Mesenchymal stem cell (in vitro differentiated cells and primary cell): ENCODE measurements at regions not wholly inside any gene's neighbourhood (a gene's known extent, or its start where the extent isn't known, plus 50 kb on each side); places are given as distances from the start of the nearest gene placed in this dataset.

Experiments used
- DNase-seq: peaks from one replicate; pipeline ENCODE4 v3.0.0-alpha.2; 2013
- H2AFZ ChIP-seq: one replicate; pipeline ENCODE4 v1.6.1; 2013; ENCODE audit warnings: low read depth, mild to moderate bottlenecking, control low read depth, inconsistent platforms, low read length, moderate library complexity
- H2AK5ac ChIP-seq: 2 replicates; pipeline ENCODE4 v1.6.1; 2013; ENCODE audit warnings: low read length, moderate library complexity, mild to moderate bottlenecking, inconsistent platforms; ENCODE audit not compliant: severe bottlenecking
- H2BK120ac ChIP-seq: one replicate; pipeline ENCODE4 v1.6.1; 2013; ENCODE audit warnings: low read depth, mild to moderate bottlenecking, inconsistent platforms, low read length, moderate library complexity
- H2BK12ac ChIP-seq, 2 experiments: one replicate each; pipeline ENCODE4 v1.6.1; 2013; ENCODE audit warnings: inconsistent platforms in 2 of 2, low read length in 2 of 2, mild to moderate bottlenecking in 2 of 2, moderate library complexity in 2 of 2, control low read depth in 1 of 2
- H2BK15ac ChIP-seq: one replicate; pipeline ENCODE4 v1.6.1; 2013; ENCODE audit warnings: mild to moderate bottlenecking, low read depth, inconsistent platforms; ENCODE audit not compliant: poor library complexity, severe bottlenecking
- H2BK5ac ChIP-seq: 2 replicates; pipeline ENCODE4 v1.6.1; 2013; ENCODE audit warnings: low read depth, mild to moderate bottlenecking, low read length, control low read depth, inconsistent platforms; ENCODE audit not compliant: poor library complexity, severe bottlenecking
- H3K14ac ChIP-seq, 2 experiments: one replicate each; pipeline ENCODE4 v1.6.1; 2013; ENCODE audit warnings: inconsistent platforms in 2 of 2, low read length in 2 of 2, control low read depth in 1 of 2, mild to moderate bottlenecking in 1 of 2, moderate library complexity in 1 of 2
- H3K18ac ChIP-seq, 2 experiments: one replicate each; pipeline ENCODE4 v1.6.1; 2013; ENCODE audit warnings: inconsistent platforms in 2 of 2, low read length in 2 of 2, control low read depth in 1 of 2, low read depth in 1 of 2, mild to moderate bottlenecking in 1 of 2
- H3K23ac ChIP-seq, 2 experiments: one replicate each; pipeline ENCODE4 v1.6.1; 2013; ENCODE audit warnings: inconsistent platforms in 2 of 2, low read length in 2 of 2, mild to moderate bottlenecking in 2 of 2, moderate library complexity in 2 of 2, control low read depth in 1 of 2
- H3K27ac ChIP-seq: 2 replicates; pipeline ENCODE4 v1.5.1; 2013; ENCODE audit warnings: mild to moderate bottlenecking, moderate library complexity, low read length, control low read depth, inconsistent platforms; ENCODE audit not compliant: poor library complexity, severe bottlenecking
- H3K27me3 ChIP-seq, 2 experiments: 2 replicates each; pipeline versions ENCODE4 v1.6.1 to v1.7.0; 2013; ENCODE audit warnings: low read length in 2 of 2, mild to moderate bottlenecking in 2 of 2, moderate library complexity in 2 of 2, control low read depth in 1 of 2, inconsistent platforms in 1 of 2; ENCODE audit not compliant: control insufficient read depth in 1 of 2, insufficient read depth in 1 of 2
- H3K36me3 ChIP-seq, 2 experiments: 2 replicates each; pipeline versions ENCODE4 v1.6.1 to v1.7.0; 2013; ENCODE audit warnings: low read length in 2 of 2, control low read depth in 1 of 2, inconsistent platforms in 1 of 2, low read depth in 1 of 2, mild to moderate bottlenecking in 1 of 2; ENCODE audit not compliant: insufficient read depth in 2 of 2, control insufficient read depth in 1 of 2
- H3K4ac ChIP-seq, 2 experiments: one replicate each; pipeline ENCODE4 v1.6.1; 2013; ENCODE audit warnings: inconsistent platforms in 2 of 2, low read length in 2 of 2, mild to moderate bottlenecking in 2 of 2, moderate library complexity in 2 of 2, control low read depth in 1 of 2, low read depth in 1 of 2
- H3K4me1 ChIP-seq: 2 replicates; pipeline ENCODE4 v1.6.1; 2013; ENCODE audit warnings: low read depth, low read length, control low read depth; ENCODE audit not compliant: control insufficient read depth, insufficient read depth
- H3K4me2 ChIP-seq: 2 replicates; pipeline ENCODE4 v1.6.1; 2013; ENCODE audit warnings: low read length, mild to moderate bottlenecking, inconsistent platforms; ENCODE audit not compliant: poor library complexity, severe bottlenecking
- H3K4me3 ChIP-seq, 2 experiments: 2 replicates each; pipeline versions ENCODE4 v1.5.1 to v1.7.0; 2013; ENCODE audit warnings: low read length in 2 of 2, mild to moderate bottlenecking in 2 of 2, control low read depth in 1 of 2, low read depth in 1 of 2; ENCODE audit not compliant: insufficient read depth in 1 of 2
- H3K79me1 ChIP-seq: replicated peaks from 2 replicates; pipeline ENCODE4 v1.6.1; 2013; ENCODE audit warnings: mild to moderate bottlenecking, control low read depth, low read length, inconsistent platforms; ENCODE audit not compliant: poor library complexity, severe bottlenecking
- H3K9ac ChIP-seq: 2 replicates; pipeline ENCODE4 v1.7.0; 2013; ENCODE audit warnings: mild to moderate bottlenecking, low read length, moderate library complexity
- H3K9me3 ChIP-seq: 2 replicates; pipeline ENCODE4 v1.7.0; 2013; ENCODE audit warnings: mild to moderate bottlenecking, low read length; ENCODE audit not compliant: control insufficient read depth
- H4K8ac ChIP-seq: one replicate; pipeline ENCODE4 v1.6.1; 2013; ENCODE audit warnings: inconsistent platforms, mild to moderate bottlenecking, low read length, moderate library complexity
- H4K91ac ChIP-seq: one replicate; pipeline ENCODE4 v1.6.1; 2013; ENCODE audit warnings: mild to moderate bottlenecking, low read length, inconsistent platforms
- WGBS: methylation state at CpG from one replicate; pipeline ENCODE4 v1.1.7; 2013; ENCODE audit warnings: mixed read lengths; 5-methylcytosine and 5-hydroxymethylcytosine counted together

GRCh38 chr12:127742231-127742630, 524.7 kb upstream of the TMEM132C start:
- 86% methylated on average over 8 of the region's 8 CpGs for WGBS
- H3K9me3 ChIP-seq: no peaks in the 10 kb centered on the region

DNA sequence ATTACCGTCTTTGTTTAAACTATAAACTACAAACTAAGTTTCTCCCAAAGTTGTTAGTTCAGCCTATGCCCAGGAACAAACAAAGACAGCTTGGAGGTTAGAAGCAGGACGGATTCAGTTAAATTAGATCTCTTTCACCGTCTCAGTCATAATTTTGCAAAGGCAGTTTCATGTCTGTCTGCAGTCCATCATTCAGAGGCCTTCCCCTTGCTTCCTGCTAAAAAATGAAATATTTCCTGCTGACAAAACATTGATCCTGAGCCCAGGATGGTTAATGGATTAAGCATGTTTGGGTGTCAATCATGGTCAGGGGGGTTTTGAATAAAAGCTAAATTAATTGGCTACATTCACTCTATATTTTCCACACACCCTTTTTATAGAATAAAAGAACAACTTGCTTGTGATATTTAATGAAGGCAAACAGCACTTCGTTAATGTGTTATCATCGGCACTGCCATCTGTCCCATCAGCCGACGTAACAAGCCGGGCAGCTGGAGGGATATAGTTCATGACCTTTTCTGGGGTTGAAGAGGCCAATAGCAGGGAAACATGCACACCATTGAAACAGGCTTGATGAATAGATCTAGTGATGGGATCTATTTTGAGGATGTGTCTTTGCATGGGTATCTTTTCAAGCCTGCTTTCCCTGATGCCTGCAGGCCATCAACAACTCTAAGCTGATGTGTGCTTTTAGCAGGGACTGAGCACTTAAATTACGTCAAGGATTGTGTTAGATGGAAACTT, 521.3 kb upstream of the TMEM132C start:
- no peak for DNase-seq
- no peak overlapping the region for H3K18ac ChIP-seq
- H3K27ac ChIP-seq: no peak overlapping the region
- no peak overlapping the region for H2BK12ac ChIP-seq
- no peak overlapping the region for H3K4me2 ChIP-seq
- no peak overlapping the region for H2BK120ac ChIP-seq
- WGBS: 81% methylated on average over 9 of the region's 9 CpGs
- no peak overlapping the region for H2AK5ac ChIP-seq
- H3K4me3 ChIP-seq: no peak overlapping the region
- H3K4ac ChIP-seq: no peak overlapping the region
- no peaks in the 10 kb centered on the region for H3K79me1 ChIP-seq
- H3K4me1 ChIP-seq: no peaks in the 10 kb centered on the region
- peaks cover 0 to 5% of the 10 kb centered on the region in 2 experiments for H3K27me3 ChIP-seq
- H2BK15ac ChIP-seq: no peak overlapping the region
- no peak overlapping the region for H4K8ac ChIP-seq
- no peak overlapping the region for H3K23ac ChIP-seq
- H3K9me3 ChIP-seq: no peaks in the 10 kb centered on the region
- H4K91ac ChIP-seq: no peak overlapping the region
- no peak overlapping the region for H3K9ac ChIP-seq
- H3K36me3 ChIP-seq: no peaks in the 10 kb centered on the region
- no peak overlapping the region for H2AFZ ChIP-seq
- no peak overlapping the region for H2BK5ac ChIP-seq
- no peak overlapping the region for H3K14ac ChIP-seq

More at GRCh38 chr12:127742231-127742630, 524.7 kb upstream of the TMEM132C start:
- H3K4me3 ChIP-seq: no peak overlapping the region
- no peaks in the 10 kb centered on the region for H3K36me3 ChIP-seq
- H3K23ac ChIP-seq: no peak overlapping the region
- no peak overlapping the region for H2AK5ac ChIP-seq
- DNase-seq: no peak
- no peak overlapping the region for H4K91ac ChIP-seq
- no peak overlapping the region for H2BK120ac ChIP-seq
- H3K4ac ChIP-seq: no peak overlapping the region
- H3K27me3 ChIP-seq: peaks cover 0 to 5% of the 10 kb centered on the region in 2 experiments
- no peak overlapping the region for H3K9ac ChIP-seq
- H2BK12ac ChIP-seq: no peak overlapping the region
- no peak overlapping the region for H3K18ac ChIP-seq
- H2BK15ac ChIP-seq: no peak overlapping the region
- H4K8ac ChIP-seq: no peak overlapping the region
- no peaks in the 10 kb centered on the region for H3K4me1 ChIP-seq
- H2AFZ ChIP-seq: no peak overlapping the region
- no peak overlapping the region for H3K27ac ChIP-seq
- no peaks in the 10 kb centered on the region for H3K79me1 ChIP-seq
- no peak overlapping the region for H3K14ac ChIP-seq
- H3K4me2 ChIP-seq: no peak overlapping the region
- H2BK5ac ChIP-seq: no peak overlapping the region

- H3K27me3 ChIP-seq: peaks cover 0 to 5% of the 10 kb centered on the region in 2 experiments
- DNase-seq: no peak
- WGBS: 70% methylated on average over 3 of the region's 3 CpGs
- H2AK5ac ChIP-seq: no peak overlapping the region
- H3K23ac ChIP-seq: no peak overlapping the region
- H3K36me3 ChIP-seq: no peaks in the 10 kb centered on the region
- no peaks in the 10 kb centered on the region for H3K4me1 ChIP-seq
- no peaks in the 10 kb centered on the region for H3K79me1 ChIP-seq
- H3K4me3 ChIP-seq: no peak overlapping the region
- no peak overlapping the region for H2BK15ac ChIP-seq
- no peak overlapping the region for H3K14ac ChIP-seq
- H2BK5ac ChIP-seq: no peak overlapping the region
- H3K27ac ChIP-seq: no peak overlapping the region
- no peak overlapping the region for H4K91ac ChIP-seq
- H2AFZ ChIP-seq: no peak overlapping the region
- no peak overlapping the region for H3K4me2 ChIP-seq
- no peak overlapping the region for H2BK120ac ChIP-seq
- no peak overlapping the region for H3K9ac ChIP-seq
- no peaks in the 10 kb centered on the region for H3K9me3 ChIP-seq
- H3K18ac ChIP-seq: no peak overlapping the region
- no peak overlapping the region for H2BK12ac ChIP-seq
- H3K4ac ChIP-seq: no peak overlapping the region
- no peak overlapping the region for H4K8ac ChIP-seq
Observed at GRCh38 chr12:127749416-127749815, 517.6 kb upstream of the TMEM132C start.

DNA sequence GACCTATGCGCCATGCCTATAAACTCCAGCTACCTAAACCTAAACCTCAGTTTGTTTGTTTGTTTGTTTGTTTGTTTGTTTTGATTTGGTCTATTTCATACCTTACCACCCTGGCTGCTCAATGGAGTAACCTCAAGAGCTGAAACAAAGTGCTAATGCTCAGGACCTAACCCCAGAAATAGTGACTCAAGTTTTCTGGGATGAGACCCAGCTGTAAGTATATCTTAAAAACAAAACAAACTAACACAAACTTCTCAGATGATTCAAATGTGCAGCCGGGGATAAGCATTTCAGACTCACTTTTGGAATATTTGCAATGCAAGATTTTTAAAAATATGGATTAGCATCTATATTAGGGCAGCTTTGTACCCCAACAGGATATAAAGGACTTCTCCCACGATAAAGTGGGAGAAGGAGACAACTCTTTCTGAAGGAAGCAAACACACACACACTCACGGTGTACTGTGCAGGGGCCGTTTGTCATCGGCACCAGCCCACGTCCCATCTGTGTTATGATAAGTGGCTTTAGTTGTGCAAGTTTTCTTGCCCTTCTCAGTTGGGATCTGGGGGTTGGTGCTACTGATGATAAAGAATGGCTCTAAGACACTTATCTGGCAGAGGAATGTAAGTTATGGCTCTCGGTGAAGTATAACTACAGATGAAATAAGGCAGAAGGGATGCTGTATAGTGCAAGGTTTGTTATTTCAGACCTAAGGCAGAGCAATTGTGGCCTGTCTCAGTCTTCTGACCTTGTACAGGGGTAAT, 516.7 kb upstream of the TMEM132C start:
- no peak overlapping the region for H4K91ac ChIP-seq
- WGBS: 75% methylated on average over 6 of the region's 8 CpGs
- DNase-seq: no peak
- H3K9ac ChIP-seq: no peak overlapping the region
- H2BK15ac ChIP-seq: no peak overlapping the region
- no peak overlapping the region for H3K23ac ChIP-seq
- no peak overlapping the region for H3K4me3 ChIP-seq
- H2BK120ac ChIP-seq: no peak overlapping the region
- no peak overlapping the region for H2AK5ac ChIP-seq
- H3K36me3 ChIP-seq: no peaks in the 10 kb centered on the region
- H3K18ac ChIP-seq: no peak overlapping the region
- H3K79me1 ChIP-seq: no peaks in the 10 kb centered on the region
- no peak overlapping the region for H4K8ac ChIP-seq
- no peak overlapping the region for H3K27ac ChIP-seq
- H3K27me3 ChIP-seq: peaks cover 0 to 5% of the 10 kb centered on the region in 2 experiments
- no peak overlapping the region for H2BK12ac ChIP-seq
- no peak overlapping the region for H3K4ac ChIP-seq
- H3K14ac ChIP-seq: no peak overlapping the region
- H3K4me2 ChIP-seq: no peak overlapping the region
- no peaks in the 10 kb centered on the region for H3K4me1 ChIP-seq
- no peaks in the 10 kb centered on the region for H3K9me3 ChIP-seq
- no peak overlapping the region for H2BK5ac ChIP-seq
- no peak overlapping the region for H2AFZ ChIP-seq
